ENCODE measurements at regions not wholly inside any gene's neighbourhood (a gene's known extent, or its start where the extent isn't known, plus 50 kb on each side); places are given as distances from the start of the nearest gene placed in this dataset.

GRCh38 chr2:238669046-238669445 lies 178.8 kb upstream of the TWIST2 start:
- TF ChIP-seq, protein P1, sequence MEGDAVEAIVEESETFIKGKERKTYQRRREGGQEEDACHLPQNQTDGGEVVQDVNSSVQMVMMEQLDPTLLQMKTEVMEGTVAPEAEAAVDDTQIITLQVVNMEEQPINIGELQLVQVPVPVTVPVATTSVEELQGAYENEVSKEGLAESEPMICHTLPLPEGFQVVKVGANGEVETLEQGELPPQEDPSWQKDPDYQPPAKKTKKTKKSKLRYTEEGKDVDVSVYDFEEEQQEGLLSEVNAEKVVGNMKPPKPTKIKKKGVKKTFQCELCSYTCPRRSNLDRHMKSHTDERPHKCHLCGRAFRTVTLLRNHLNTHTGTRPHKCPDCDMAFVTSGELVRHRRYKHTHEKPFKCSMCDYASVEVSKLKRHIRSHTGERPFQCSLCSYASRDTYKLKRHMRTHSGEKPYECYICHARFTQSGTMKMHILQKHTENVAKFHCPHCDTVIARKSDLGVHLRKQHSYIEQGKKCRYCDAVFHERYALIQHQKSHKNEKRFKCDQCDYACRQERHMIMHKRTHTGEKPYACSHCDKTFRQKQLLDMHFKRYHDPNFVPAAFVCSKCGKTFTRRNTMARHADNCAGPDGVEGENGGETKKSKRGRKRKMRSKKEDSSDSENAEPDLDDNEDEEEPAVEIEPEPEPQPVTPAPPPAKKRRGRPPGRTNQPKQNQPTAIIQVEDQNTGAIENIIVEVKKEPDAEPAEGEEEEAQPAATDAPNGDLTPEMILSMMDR (IDR thresholded peaks at IDR 0.05; ENCODE audit: borderline replicate concordance, insufficient read depth, low read depth, low read length): no peak
- no peak overlapping the region for H3K4me3 ChIP-seq (ENCODE audit: low read depth, low read length)

GRCh38 chr2:238669581-238670080 lies 178.3 kb upstream of the TWIST2 start:
- TF ChIP-seq, protein P1 (IDR thresholded peaks at IDR 0.05; ENCODE audit: borderline replicate concordance, insufficient read depth, low read depth, low read length): no peak
- no peak overlapping the region for H3K4me3 ChIP-seq (ENCODE audit: low read depth, low read length)

- TF ChIP-seq, protein P1 (IDR thresholded peaks at IDR 0.05; ENCODE audit: borderline replicate concordance, insufficient read depth, low read depth, low read length): no peak
- H3K4me3 ChIP-seq (ENCODE audit: low read depth, low read length): no peak overlapping the region
Observed at GRCh38 chr2:238670111-238670585, 177.7 kb upstream of the TWIST2 start.

DNA sequence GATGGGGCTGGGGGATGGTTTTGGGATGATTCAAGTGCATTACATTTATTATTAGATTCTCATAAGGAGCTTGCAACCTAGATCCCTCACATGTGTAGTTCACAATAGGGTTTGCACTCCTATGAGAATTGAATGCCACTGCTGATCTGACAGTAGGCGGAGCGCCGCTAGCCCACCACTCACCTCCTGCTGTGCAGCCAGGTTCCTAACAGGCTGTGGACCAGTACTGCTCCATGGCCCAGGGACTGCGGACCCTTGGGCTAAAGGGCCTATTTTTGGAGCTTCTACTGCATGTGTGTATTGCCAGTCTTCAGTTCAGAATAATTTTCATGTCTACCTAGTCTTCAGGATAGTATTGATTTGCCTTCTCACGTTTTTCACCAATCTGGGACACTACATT lies 165.3 kb upstream of the TWIST2 start:
- TF ChIP-seq, protein P1 (IDR thresholded peaks at IDR 0.05; ENCODE audit: borderline replicate concordance, insufficient read depth, low read depth, low read length): no peak
- no peak overlapping the region for H3K4me3 ChIP-seq (ENCODE audit: low read depth, low read length)

GRCh38 chr2:238684362-238685326 lies 163.2 kb upstream of the TWIST2 start:
- H3K4me3 ChIP-seq (ENCODE audit: low read depth, low read length): no peak overlapping the region
- TF ChIP-seq, protein P1 (IDR thresholded peaks at IDR 0.05; ENCODE audit: borderline replicate concordance, insufficient read depth, low read depth, low read length): no peak

DNA sequence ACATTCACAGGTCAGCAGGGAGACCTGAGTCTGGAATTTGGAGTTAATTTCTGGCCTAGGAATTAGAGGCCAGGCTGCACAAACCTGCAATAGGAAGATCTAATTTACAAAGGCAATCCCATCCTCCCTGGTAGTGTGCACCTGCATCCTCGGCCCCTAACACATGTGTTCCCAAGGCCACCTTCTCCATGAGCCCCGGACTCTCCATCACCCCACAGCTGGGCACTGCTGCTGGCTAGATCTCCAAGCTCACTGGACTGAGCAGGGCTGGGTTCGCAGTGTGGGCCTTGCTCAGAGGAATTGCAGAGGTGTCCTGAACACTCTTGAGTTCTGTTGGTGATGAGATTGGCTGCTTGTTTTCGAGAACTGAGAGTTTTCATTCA lies 162.6 kb upstream of the TWIST2 start:
- no peak overlapping the region for H3K4me3 ChIP-seq (ENCODE audit: low read depth, low read length)
- TF ChIP-seq, protein P1 (IDR thresholded peaks at IDR 0.05; ENCODE audit: borderline replicate concordance, insufficient read depth, low read depth, low read length): no peak

Measured in GM12875 (cell line).